HG03064 (cell line): ENCODE measurements at regions not wholly inside any gene's neighbourhood (a gene's known extent, or its start where the extent isn't known, plus 50 kb on each side); places are given as distances from the start of the nearest gene placed in this dataset.
"Not testable (repeated sequence)": the region's sequence is repeated elsewhere in the genome, so short reads cannot be mapped to it uniquely, and the experiment has no call there.

Experiments used
- ATAC-seq: cut with Tn5 transposase; IDR thresholded peaks from one replicate; pipeline ENCODE4 v1.9.1; 2021; ENCODE audit warnings: low read depth; ENCODE audit not compliant: unreplicated experiment

- not testable (repeated sequence) for ATAC-seq
These were observed 155.3 kb downstream of the LAT start for GRCh38 chr16:29139901-29140855.

- ATAC-seq, result no peak
These were observed 154.5 kb downstream of the LAT start for GRCh38 chr16:29139261-29139802.

GRCh38 chr16:29138698-29139097, 153.8 kb downstream of the LAT start:
- ATAC-seq, result not testable (repeated sequence)

- ATAC-seq, result not testable (repeated sequence)
These were observed 153.2 kb downstream of the LAT start for GRCh38 chr16:29137894-29138662.

GRCh38 chr16:29137461-29137860, 152.6 kb downstream of the LAT start:
- ATAC-seq, result not testable (repeated sequence)

- not testable (repeated sequence) for ATAC-seq
These were observed 152.1 kb downstream of the LAT start for GRCh38 chr16:29136916-29137315.

- not testable (repeated sequence) for ATAC-seq
These were observed 151.3 kb downstream of the LAT start for GRCh38 chr16:29136046-29136696.

- not testable (repeated sequence) for ATAC-seq
These were observed 150.2 kb downstream of the LAT start for GRCh38 chr16:29135098-29135497.

- not testable (repeated sequence) for ATAC-seq
These were observed 149.0 kb downstream of the LAT start for GRCh38 chr16:29133681-29134430.

- ATAC-seq, result not testable (repeated sequence)
These were observed 148.0 kb downstream of the LAT start for GRCh38 chr16:29132869-29133268.

GRCh38 chr16:29132444-29132843, 147.6 kb downstream of the LAT start:
- not testable (repeated sequence) for ATAC-seq

- not testable (repeated sequence) for ATAC-seq
These were observed 146.3 kb downstream of the LAT start for GRCh38 chr16:29130901-29131851.

- ATAC-seq, result not testable (repeated sequence)
These were observed 145.4 kb downstream of the LAT start for GRCh38 chr16:29130131-29130711.

- not testable (repeated sequence) for ATAC-seq
These were observed 144.7 kb downstream of the LAT start for GRCh38 chr16:29129458-29130038.

GRCh38 chr16:29128732-29129457, 144.0 kb downstream of the LAT start:
- not testable (repeated sequence) for ATAC-seq

- not testable (repeated sequence) for ATAC-seq
These were observed 143.1 kb downstream of the LAT start for GRCh38 chr16:29127806-29128420.

GRCh38 chr16:29126616-29127015, 141.8 kb downstream of the LAT start:
- ATAC-seq, result no peak
